22Rv1 (cell line): ENCODE measurements at regions not wholly inside any gene's neighbourhood (a gene's known extent, or its start where the extent isn't known, plus 50 kb on each side); places are given as distances from the start of the nearest gene placed in this dataset.

Source experiments
- ZFX ChIP-seq: fragments of 450-650 bp; IDR thresholded peaks from 2 replicates; pipeline ENCODE4 v1.6.1; 2017; ENCODE audit warnings: antibody characterized with exemption, borderline replicate concordance
- TF ChIP-seq, protein P1 (sequence below): fragments of 450-650 bp; IDR thresholded peaks from 2 replicates; pipeline ENCODE4 v1.5.1; 2017; ENCODE audit warnings: mild to moderate bottlenecking

DNA sequence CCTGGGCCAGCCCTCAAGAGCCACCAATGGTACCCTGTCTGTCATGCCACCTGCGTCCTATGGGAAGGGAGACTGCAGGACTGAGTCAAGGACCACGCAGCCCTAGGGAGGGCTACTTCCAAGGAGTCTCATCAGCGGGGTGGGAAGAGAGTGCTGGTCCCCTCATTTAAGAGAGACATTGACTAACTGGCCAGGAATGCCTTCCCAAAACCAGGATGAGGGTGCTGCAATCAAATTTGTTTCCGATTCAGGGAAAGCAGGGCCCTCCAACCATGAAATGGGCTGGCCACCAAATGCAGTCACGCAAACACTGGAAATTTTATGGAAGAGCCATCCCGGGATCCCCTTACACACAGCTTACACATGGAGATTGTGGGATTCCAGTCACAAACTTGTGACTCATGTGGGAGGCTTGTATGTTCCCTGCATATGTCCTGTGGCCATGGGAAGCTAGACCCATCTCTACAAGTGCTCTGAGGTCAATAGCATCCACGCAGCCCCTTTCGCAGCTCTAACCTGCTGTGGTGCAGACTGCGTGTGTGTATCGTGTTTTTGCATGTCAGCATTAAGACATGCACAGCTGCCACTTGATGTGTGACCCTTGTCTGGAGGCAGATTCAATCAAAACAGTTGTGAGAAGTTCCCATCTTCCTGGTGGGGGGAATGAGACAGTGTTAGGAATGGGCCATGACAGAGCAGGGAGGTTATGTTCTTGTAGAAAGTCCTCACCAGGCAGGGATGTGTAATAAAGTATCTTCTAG, 53.0 kb upstream of the CST7 start:
- TF ChIP-seq ZFX, result no peak
- TF ChIP-seq, protein P1, sequence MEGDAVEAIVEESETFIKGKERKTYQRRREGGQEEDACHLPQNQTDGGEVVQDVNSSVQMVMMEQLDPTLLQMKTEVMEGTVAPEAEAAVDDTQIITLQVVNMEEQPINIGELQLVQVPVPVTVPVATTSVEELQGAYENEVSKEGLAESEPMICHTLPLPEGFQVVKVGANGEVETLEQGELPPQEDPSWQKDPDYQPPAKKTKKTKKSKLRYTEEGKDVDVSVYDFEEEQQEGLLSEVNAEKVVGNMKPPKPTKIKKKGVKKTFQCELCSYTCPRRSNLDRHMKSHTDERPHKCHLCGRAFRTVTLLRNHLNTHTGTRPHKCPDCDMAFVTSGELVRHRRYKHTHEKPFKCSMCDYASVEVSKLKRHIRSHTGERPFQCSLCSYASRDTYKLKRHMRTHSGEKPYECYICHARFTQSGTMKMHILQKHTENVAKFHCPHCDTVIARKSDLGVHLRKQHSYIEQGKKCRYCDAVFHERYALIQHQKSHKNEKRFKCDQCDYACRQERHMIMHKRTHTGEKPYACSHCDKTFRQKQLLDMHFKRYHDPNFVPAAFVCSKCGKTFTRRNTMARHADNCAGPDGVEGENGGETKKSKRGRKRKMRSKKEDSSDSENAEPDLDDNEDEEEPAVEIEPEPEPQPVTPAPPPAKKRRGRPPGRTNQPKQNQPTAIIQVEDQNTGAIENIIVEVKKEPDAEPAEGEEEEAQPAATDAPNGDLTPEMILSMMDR, result no peak
